ENCODE measurements at regions not wholly inside any gene's neighbourhood (a gene's known extent, or its start where the extent isn't known, plus 50 kb on each side); places are given as distances from the start of the nearest gene placed in this dataset.

GRCh38 chr5:92364986-92365550, 982.0 kb upstream of the ARRDC3 start:
- Histone ChIP-seq H2AFZ (ENCODE audit: low read length) (no peak overlapping the region), H3K9me3 (ENCODE audit: control insufficient read depth, insufficient read depth, low read depth, low read length) (no peaks in the 10 kb centered on the region), H3K79me2 (ENCODE audit: control insufficient read depth, insufficient read depth, low read length) (no peaks in the 10 kb centered on the region), H3K36me3 (ENCODE audit: control insufficient read depth, insufficient read depth, low read length) (no peaks in the 10 kb centered on the region), H3K27me3 (ENCODE audit: control insufficient read depth, insufficient read depth, low read length) (no peaks in the 10 kb centered on the region), H4K20me1 (ENCODE audit: control insufficient read depth, extremely low read depth, insufficient read depth, low read length) (no peaks in the 10 kb centered on the region), H3K4me1 (ENCODE audit: control insufficient read depth, extremely low read depth, insufficient read depth, low read length) (no peaks in the 10 kb centered on the region), H3K4me3 (replicated peaks in 1 of 4; ENCODE audit: control extremely low read depth in 1 of 4, insufficient read depth in 1 of 4, low read depth in 3 of 4, low read length in 4 of 4) (no peak overlapping the region), H3K4me2 (ENCODE audit: extremely low read depth, insufficient read depth, low read length) (no peak overlapping the region), H3K9ac (ENCODE audit: insufficient read depth, low read length) (no peak overlapping the region), H3K27ac (ENCODE audit: insufficient read depth, low read length) (no peak overlapping the region)
- peak; percentile 91 for DNase-seq (ENCODE audit: low read depth in 2 of 2)
- TF ChIP-seq EZH2 (IDR thresholded peaks at IDR 0.05; ENCODE audit: low read length, missing control alignments) (no peak), CTCF (conservative IDR thresholded peaks at IDR 0.05 in 1 of 2, IDR thresholded peaks at IDR 0.05 in 1 of 2; ENCODE audit: low read depth in 1 of 2, low read length in 2 of 2) (no peak)

- Histone ChIP-seq H3K36me3 (ENCODE audit: control insufficient read depth, insufficient read depth, low read length) (no peaks in the 10 kb centered on the region), H3K27me3 (ENCODE audit: control insufficient read depth, insufficient read depth, low read length) (no peaks in the 10 kb centered on the region), H3K9me3 (ENCODE audit: control insufficient read depth, insufficient read depth, low read depth, low read length) (no peaks in the 10 kb centered on the region), H4K20me1 (ENCODE audit: control insufficient read depth, extremely low read depth, insufficient read depth, low read length) (no peaks in the 10 kb centered on the region), H3K4me1 (ENCODE audit: control insufficient read depth, extremely low read depth, insufficient read depth, low read length) (no peaks in the 10 kb centered on the region), H2AFZ (ENCODE audit: low read length) (no peak overlapping the region), H3K4me3 (replicated peaks in 1 of 4; ENCODE audit: control extremely low read depth in 1 of 4, insufficient read depth in 1 of 4, low read depth in 3 of 4, low read length in 4 of 4) (no peak overlapping the region), H3K9ac (ENCODE audit: insufficient read depth, low read length) (no peak overlapping the region), H3K4me2 (ENCODE audit: extremely low read depth, insufficient read depth, low read length) (no peak overlapping the region), H3K27ac (ENCODE audit: insufficient read depth, low read length) (no peak overlapping the region), H3K79me2 (ENCODE audit: control insufficient read depth, insufficient read depth, low read length) (no peaks in the 10 kb centered on the region)
- TF ChIP-seq CTCF (conservative IDR thresholded peaks at IDR 0.05 in 1 of 2, IDR thresholded peaks at IDR 0.05 in 1 of 2; ENCODE audit: low read depth in 1 of 2, low read length in 2 of 2), result no peak
- no peak for TF ChIP-seq EZH2 (IDR thresholded peaks at IDR 0.05; ENCODE audit: low read length, missing control alignments)
- peak; percentile 68 to 78 for DNase-seq (ENCODE audit: low read depth in 2 of 2)
Measured at GRCh38 chr5:92353107-92354030, 970.3 kb upstream of the ARRDC3 start.

DNA sequence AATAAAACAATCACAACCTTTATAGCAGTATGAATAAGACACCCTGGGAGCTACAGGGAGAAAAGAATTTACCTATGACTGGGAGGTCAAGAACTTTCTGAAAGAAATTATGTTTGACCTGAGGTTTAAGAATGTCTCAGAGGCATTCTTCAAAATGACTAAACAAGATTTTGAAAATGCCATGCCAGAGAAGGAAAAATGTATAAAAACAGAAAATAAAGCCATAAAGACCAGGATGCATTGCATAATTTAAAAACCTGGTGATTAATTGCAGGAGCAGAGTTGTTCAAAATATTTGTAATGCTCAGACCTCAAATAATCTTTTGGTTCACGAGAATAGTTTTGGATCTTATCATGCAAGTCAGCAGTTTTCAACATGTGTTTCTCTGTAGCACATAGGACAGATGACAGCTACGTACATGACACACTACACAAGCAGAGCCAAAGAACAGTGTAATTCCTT, 954.7 kb upstream of the ARRDC3 start:
- no peak for TF ChIP-seq CTCF (conservative IDR thresholded peaks at IDR 0.05 in 1 of 2, IDR thresholded peaks at IDR 0.05 in 1 of 2; ENCODE audit: low read depth in 1 of 2, low read length in 2 of 2)
- TF ChIP-seq EZH2 (IDR thresholded peaks at IDR 0.05; ENCODE audit: low read length, missing control alignments), result no peak
- H3K4me3 ChIP-seq (replicated peaks in 1 of 4; ENCODE audit: control extremely low read depth in 1 of 4, insufficient read depth in 1 of 4, low read depth in 3 of 4, low read length in 4 of 4), result no peak overlapping the region
- H3K27me3 ChIP-seq (ENCODE audit: control insufficient read depth, insufficient read depth, low read length), result no peaks in the 10 kb centered on the region
- H4K20me1 ChIP-seq (ENCODE audit: control insufficient read depth, extremely low read depth, insufficient read depth, low read length), result no peaks in the 10 kb centered on the region
- H2AFZ ChIP-seq (ENCODE audit: low read length), result no peak overlapping the region
- H3K9me3 ChIP-seq (ENCODE audit: control insufficient read depth, insufficient read depth, low read depth, low read length), result no peaks in the 10 kb centered on the region
- H3K4me2 ChIP-seq (ENCODE audit: extremely low read depth, insufficient read depth, low read length), result no peak overlapping the region
- no peak overlapping the region for H3K27ac ChIP-seq (ENCODE audit: insufficient read depth, low read length)
- no peak overlapping the region for H3K9ac ChIP-seq (ENCODE audit: insufficient read depth, low read length)
- DNase-seq (ENCODE audit: low read depth in 2 of 2), result peak; percentile 67 to 82
- no peaks in the 10 kb centered on the region for H3K36me3 ChIP-seq (ENCODE audit: control insufficient read depth, insufficient read depth, low read length)
- no peaks in the 10 kb centered on the region for H3K4me1 ChIP-seq (ENCODE audit: control insufficient read depth, extremely low read depth, insufficient read depth, low read length)
- H3K79me2 ChIP-seq (ENCODE audit: control insufficient read depth, insufficient read depth, low read length), result no peaks in the 10 kb centered on the region

Measured in fibroblast of lung (primary cell).